B cell (primary cell): ENCODE measurements at regions not wholly inside any gene's neighbourhood (a gene's known extent, or its start where the extent isn't known, plus 50 kb on each side); places are given as distances from the start of the nearest gene placed in this dataset.

ENCODE experiments used
- CTCF ChIP-seq: fragments of 200-600 bp; IDR thresholded peaks from one replicate; pipeline ENCODE4 v1.8.0; 2022; ENCODE audit warnings: antibody characterized with exemption, mild to moderate bottlenecking
- EZH2 ChIP-seq: IDR thresholded peaks from 2 replicates; pipeline ENCODE4 v1.6.1; 2012; ENCODE audit warnings: borderline replicate concordance, low read depth, mild to moderate bottlenecking, moderate library complexity, low read length; ENCODE audit not compliant: insufficient read depth, poor library complexity, severe bottlenecking

- TF ChIP-seq CTCF = no peak
- TF ChIP-seq EZH2 = no peak
These were observed 340.3 kb upstream of the SNX7 start for GRCh38 chr1:98321191-98321590.
